Memory B cell (primary cell): ENCODE measurements at regions not wholly inside any gene's neighbourhood (a gene's known extent, or its start where the extent isn't known, plus 50 kb on each side); places are given as distances from the start of the nearest gene placed in this dataset.
"Not testable (repeated sequence)": the region's sequence is repeated elsewhere in the genome, so short reads cannot be mapped to it uniquely, and the experiment has no call there.

Source experiments
- ATAC-seq: fragments of 150-1000 bp; cut with Tn5 transposase; 2 replicates; pipeline ENCODE4 v1.10.0; 2021; ENCODE audit warnings: low read depth, mild to moderate bottlenecking, moderate library complexity
- DNase-seq, 2 donors: peaks; one replicate each; pipeline ENCODE4 v3.0.0; 2022; ENCODE audit warnings: low spot score in 2 of 2
- H3K27ac Mint-ChIP-seq: one replicate; pipeline ENCODE4 v1.8.0; 2022; ENCODE audit warnings: mild to moderate bottlenecking, moderate library complexity, mixed read lengths
- H3K27me3 Mint-ChIP-seq: one replicate; pipeline ENCODE4 v1.8.0; 2022; ENCODE audit warnings: mixed read lengths
- H3K36me3 Mint-ChIP-seq: one replicate; pipeline ENCODE4 v1.8.0; 2022; ENCODE audit warnings: mild to moderate bottlenecking, mixed read lengths
- H3K4me1 Mint-ChIP-seq: one replicate; pipeline ENCODE4 v1.8.0; 2022; ENCODE audit warnings: mixed read lengths
- H3K4me3 Mint-ChIP-seq: one replicate; pipeline ENCODE4 v1.8.0; 2022; ENCODE audit warnings: mild to moderate bottlenecking, moderate library complexity, mixed read lengths
- H3K9me3 Mint-ChIP-seq: one replicate; pipeline ENCODE4 v1.8.0; 2022; ENCODE audit warnings: mixed read lengths

DNA sequence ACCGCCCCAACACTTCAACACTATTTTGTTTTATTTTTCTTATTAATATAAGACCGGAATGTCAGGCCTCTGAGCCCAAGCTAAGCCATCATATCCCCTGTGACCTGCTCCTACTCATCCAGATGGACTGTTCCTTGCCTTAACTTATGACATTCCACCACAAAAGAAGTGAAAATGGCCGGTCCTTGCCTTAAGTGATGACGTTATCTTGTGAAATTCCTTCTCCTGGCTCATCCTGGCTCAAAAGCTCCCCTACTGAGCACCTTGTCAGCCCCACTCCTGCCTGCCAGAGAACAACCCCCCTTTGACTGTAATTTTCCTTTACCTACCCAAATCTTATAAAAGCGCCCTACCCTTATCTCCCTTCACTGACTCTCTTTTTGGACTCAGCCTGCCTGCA is 1196.5 kb upstream of the FAM98A start:
- not testable (repeated sequence) for H3K4me3 Mint-ChIP-seq, H3K36me3 Mint-ChIP-seq, H3K27me3 Mint-ChIP-seq, ATAC-seq, DNase-seq, H3K4me1 Mint-ChIP-seq, H3K27ac Mint-ChIP-seq, H3K9me3 Mint-ChIP-seq

DNA sequence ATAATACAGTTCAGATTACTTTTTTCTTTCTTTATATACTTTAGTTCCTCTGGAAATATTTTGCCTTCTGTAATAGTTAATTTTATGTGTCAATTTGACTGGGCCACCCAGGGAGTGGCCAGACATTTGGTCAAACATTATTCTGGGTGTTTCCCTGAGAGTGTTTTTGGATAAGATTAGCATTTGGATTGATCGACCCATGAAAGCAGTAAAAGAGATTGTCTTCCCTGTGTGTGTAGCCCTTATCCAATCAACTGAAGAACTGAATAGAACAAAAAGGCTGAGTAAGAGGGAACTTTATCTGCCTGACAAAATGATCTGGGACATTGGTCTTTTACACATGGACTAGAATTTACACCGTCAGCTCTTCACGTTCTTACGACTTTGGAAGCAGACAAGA is 1190.1 kb upstream of the FAM98A start:
- no peak overlapping the region for H3K4me3 Mint-ChIP-seq
- H3K27ac Mint-ChIP-seq, result no peak overlapping the region
- DNase-seq (no peak), ATAC-seq (no peak)
- H3K36me3 Mint-ChIP-seq, result no peaks in the 10 kb centered on the region
- no peaks in the 10 kb centered on the region for H3K27me3 Mint-ChIP-seq
- peaks cover 7% of the 10 kb centered on the region for H3K9me3 Mint-ChIP-seq
- no peaks in the 10 kb centered on the region for H3K4me1 Mint-ChIP-seq

DNA sequence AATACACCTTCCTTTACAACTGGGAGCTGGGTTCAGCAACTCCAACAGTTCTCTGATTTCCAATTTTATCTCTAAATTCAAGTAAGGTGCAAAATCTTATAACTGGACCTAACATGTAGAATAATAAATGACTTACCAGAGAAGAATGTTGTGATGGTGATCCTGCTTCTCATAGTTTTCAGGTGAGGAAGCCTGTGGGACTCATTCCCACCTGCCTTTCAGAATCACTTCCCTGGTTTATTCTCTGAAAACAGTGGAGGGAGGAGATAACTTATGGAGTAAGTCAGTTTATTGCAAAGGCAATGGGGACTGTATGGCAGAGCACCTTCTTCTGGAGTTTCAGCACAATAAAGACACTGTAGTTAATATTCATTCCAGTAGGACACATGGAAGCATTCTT is 1188.2 kb upstream of the FAM98A start:
- no peaks in the 10 kb centered on the region for H3K27me3 Mint-ChIP-seq
- H3K4me1 Mint-ChIP-seq, result no peaks in the 10 kb centered on the region
- H3K9me3 Mint-ChIP-seq, result peaks cover 7% of the 10 kb centered on the region
- ATAC-seq (no peak), DNase-seq (no peak)
- H3K4me3 Mint-ChIP-seq, result no peak overlapping the region
- no peak overlapping the region for H3K27ac Mint-ChIP-seq
- no peaks in the 10 kb centered on the region for H3K36me3 Mint-ChIP-seq

DNA sequence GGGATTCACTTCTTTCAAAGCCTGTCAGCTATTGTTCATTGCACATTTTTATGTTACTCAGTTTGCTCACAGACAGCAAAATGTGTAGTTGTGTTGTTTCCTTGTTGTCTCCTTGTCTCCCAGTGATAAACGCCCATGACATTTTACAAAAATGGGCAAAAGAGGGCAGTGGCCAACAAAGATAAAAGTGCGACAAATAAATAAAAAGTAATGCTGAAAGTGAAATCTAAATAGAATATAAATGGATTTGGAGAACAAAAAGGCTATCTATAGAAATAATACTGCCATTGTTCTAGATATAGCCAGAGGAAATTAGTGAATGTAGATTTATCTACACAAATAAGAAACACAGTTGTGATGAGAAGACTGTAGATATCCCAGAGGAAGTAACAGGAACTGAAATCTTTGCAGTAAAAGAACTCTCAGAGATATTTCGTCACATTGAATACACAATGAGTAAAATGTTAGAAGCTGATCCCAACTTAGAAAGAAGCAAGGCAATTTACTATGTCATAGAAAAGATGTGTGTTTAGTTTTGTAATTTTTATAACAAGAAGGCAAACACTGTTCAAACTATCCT is 1186.2 kb upstream of the FAM98A start:
- H3K27ac Mint-ChIP-seq, result no peak overlapping the region

DNA sequence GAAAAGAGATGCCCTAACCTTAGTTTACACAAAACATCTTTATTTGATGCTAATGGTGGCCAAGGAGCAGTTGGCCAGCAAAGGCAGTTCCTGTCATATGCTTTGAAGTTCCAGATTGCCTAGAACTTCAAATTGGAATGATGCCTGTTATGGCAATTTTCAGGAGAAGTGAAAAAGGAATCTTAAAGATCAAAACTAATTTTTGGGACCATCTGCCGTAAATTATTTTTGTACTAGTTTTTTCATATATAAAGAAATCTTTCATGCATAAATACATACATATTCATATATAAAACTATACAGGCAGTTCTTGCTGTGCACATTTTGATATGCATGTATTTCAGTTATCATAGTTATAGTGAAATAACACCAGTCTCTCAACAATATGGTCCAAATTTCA is 1185.6 kb upstream of the FAM98A start:
- no peaks in the 10 kb centered on the region for H3K27me3 Mint-ChIP-seq
- ATAC-seq (no peak), DNase-seq (no peak)
- peaks cover 4% of the 10 kb centered on the region for H3K9me3 Mint-ChIP-seq
- no peak overlapping the region for H3K27ac Mint-ChIP-seq
- H3K36me3 Mint-ChIP-seq, result no peaks in the 10 kb centered on the region
- H3K4me3 Mint-ChIP-seq, result no peak overlapping the region
- H3K4me1 Mint-ChIP-seq, result no peaks in the 10 kb centered on the region

More for the DNA sequence above, 1186.2 kb upstream of the FAM98A start:
- DNase-seq (no peak), ATAC-seq (no peak)
- Mint-ChIP-seq H3K36me3 (no peaks in the 10 kb centered on the region), H3K4me1 (no peaks in the 10 kb centered on the region), H3K4me3 (no peak overlapping the region), H3K27me3 (no peaks in the 10 kb centered on the region), H3K9me3 (peaks cover 5% of the 10 kb centered on the region)

DNA sequence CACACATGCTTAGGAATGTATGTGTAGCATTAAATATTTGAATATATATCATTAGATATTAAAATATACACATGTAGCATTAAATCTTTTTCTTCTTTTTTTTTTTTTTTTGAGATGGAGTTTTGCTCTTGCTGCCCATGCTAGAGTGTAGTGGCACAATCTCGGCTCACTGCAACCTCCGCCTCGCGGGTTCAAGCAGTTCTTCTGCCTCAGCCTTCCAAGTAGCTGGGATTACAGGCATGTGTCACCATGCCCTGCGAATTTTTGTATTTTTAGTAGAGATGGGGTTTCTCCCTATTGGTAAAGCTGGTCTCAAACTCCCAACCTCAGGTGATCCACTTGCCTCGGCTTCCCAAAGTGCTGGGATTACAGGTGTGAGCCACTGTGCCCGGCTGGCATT is 1151.6 kb upstream of the FAM98A start:
- not testable (repeated sequence) for H3K4me3 Mint-ChIP-seq, ATAC-seq, H3K27ac Mint-ChIP-seq, DNase-seq, H3K4me1 Mint-ChIP-seq, H3K9me3 Mint-ChIP-seq, H3K36me3 Mint-ChIP-seq, H3K27me3 Mint-ChIP-seq

DNA sequence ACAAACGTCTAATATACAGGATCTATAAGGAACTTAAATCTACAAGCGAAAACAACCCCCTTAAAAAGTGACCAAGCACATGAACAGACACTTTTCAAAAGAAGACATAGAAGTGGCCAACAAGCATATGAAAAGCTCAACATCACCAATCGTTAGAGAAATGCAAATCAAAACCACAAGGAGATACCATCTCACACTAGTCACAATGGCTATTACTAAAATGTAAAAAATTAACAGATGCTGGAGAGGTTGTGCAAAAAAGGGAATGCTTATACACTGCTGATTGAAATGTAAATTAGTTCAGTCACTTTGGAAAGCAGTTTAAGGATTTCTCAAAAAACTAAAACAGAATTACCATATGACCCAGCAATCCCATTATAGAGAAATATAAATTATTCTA is 1148.5 kb upstream of the FAM98A start:
- Mint-ChIP-seq H3K27me3 (no peaks in the 10 kb centered on the region), H3K9me3 (peaks cover 3% of the 10 kb centered on the region), H3K36me3 (no peaks in the 10 kb centered on the region), H3K27ac (no peak overlapping the region), H3K4me3 (no peak overlapping the region), H3K4me1 (no peaks in the 10 kb centered on the region)
- ATAC-seq (no peak), DNase-seq (no peak)

DNA sequence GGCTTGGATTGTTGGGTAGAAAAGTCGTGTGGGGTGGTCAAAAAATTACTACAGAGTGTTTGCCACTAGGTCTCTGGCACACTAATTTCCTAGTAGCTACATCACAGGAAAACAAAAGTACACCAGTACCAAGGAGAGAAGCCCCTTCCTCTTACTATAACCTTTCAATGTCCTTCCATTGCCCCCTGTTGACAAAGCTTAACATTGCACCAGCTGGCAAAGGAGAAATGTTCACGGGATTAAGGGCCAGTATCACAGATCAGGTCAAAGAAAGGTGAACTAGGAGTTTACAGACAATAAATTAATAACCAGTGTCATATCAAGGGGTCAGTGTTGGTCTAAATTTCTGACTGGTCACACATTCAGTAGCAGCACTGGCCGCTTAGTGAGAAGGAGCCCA is 1139.6 kb upstream of the FAM98A start:
- Mint-ChIP-seq H3K27ac (no peak overlapping the region), H3K27me3 (no peaks in the 10 kb centered on the region), H3K36me3 (no peaks in the 10 kb centered on the region), H3K9me3 (peaks cover 3% of the 10 kb centered on the region), H3K4me3 (no peak overlapping the region), H3K4me1 (no peaks in the 10 kb centered on the region)
- DNase-seq, result no peak
- ATAC-seq, result no peak

DNA sequence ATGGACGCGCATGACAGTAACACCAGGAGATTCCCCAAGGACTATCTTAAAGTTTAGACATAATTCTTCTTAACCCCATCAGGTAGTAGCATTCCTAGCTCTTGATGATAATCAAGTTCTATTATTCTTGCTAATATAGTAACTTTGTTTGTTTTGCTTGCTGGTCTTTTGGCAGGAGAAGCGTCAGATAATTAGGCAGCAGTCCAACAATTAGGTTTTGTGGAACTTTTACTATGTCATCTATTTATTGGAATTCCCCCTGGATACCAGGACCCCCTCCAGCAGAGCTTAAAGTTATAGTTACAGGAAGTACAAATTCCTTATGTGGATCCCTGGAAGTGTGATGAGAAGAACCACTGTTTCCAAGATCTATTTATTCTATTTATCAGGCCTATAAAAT is 1138.0 kb upstream of the FAM98A start:
- ATAC-seq, result no peak
- Mint-ChIP-seq H3K27me3 (no peaks in the 10 kb centered on the region), H3K4me1 (no peaks in the 10 kb centered on the region), H3K9me3 (peaks cover 5% of the 10 kb centered on the region), H3K36me3 (no peaks in the 10 kb centered on the region), H3K4me3 (no peak overlapping the region), H3K27ac (no peak overlapping the region)
- no peak for DNase-seq

DNA sequence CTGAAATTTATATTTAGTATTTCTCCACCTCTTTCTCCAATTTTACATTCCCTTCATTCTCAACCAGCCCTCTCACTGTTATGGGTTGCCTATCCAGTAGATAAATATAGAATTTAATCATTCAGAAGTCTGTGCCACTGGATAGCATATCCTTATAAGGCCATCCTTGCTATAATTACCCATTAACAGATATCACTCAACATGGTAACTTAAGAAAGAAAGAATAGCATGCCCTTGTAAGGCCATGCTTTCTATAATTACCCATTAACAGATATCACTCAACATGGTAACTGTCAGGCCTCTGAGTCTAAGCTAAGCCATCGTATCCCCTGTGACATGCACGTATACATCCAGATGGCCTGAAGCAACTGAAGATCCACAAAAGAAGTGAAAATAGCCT is 1137.4 kb upstream of the FAM98A start:
- Mint-ChIP-seq H3K36me3 (no peaks in the 10 kb centered on the region), H3K27ac (no peak overlapping the region), H3K9me3 (peaks cover 5% of the 10 kb centered on the region), H3K27me3 (no peaks in the 10 kb centered on the region), H3K4me3 (no peak overlapping the region), H3K4me1 (no peaks in the 10 kb centered on the region)
- ATAC-seq (no peak), DNase-seq (no peak)

DNA sequence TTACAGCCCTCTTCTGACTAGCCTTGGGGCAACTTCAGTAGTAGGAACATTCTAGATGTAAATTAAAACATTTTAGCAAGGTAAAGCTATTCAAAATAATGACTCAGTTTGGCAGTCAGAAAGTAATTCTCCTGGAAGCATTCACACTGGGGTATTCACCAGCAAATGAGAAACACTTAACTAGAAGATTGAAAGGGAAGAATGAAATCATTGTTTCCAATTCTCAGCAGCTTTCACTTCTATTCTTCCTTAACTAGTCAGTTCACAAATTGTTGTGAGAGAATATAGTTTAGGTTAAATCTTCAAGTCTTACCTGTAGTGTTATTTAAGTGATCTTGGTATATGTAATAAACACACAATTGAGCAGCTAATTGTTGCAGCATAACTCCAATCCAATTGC is 1135.6 kb upstream of the FAM98A start:
- peaks cover 3% of the 10 kb centered on the region for H3K9me3 Mint-ChIP-seq
- H3K27me3 Mint-ChIP-seq, result no peaks in the 10 kb centered on the region
- no peak for DNase-seq
- no peak for ATAC-seq
- H3K36me3 Mint-ChIP-seq, result no peaks in the 10 kb centered on the region
- no peak overlapping the region for H3K4me3 Mint-ChIP-seq
- H3K27ac Mint-ChIP-seq, result no peak overlapping the region
- H3K4me1 Mint-ChIP-seq, result no peaks in the 10 kb centered on the region

DNA sequence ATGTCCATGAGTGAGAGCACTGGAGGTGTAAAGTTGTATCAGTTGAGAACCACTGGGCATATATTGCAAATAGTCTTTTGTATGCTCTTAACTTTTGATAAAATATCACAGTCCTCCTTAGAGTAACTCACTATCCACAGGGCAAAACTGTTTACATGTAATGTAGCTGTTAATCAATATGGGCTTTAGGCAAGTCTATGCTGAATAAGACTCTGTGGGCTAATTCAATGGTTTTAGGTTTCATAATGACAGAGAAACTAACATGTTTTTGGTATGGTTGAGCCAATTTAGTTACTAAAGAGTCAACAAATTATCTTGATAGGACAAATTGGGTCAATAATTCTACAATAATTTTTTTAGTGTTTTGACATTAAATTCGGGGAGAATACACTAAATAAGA is 1134.9 kb upstream of the FAM98A start:
- no peak for ATAC-seq

DNA sequence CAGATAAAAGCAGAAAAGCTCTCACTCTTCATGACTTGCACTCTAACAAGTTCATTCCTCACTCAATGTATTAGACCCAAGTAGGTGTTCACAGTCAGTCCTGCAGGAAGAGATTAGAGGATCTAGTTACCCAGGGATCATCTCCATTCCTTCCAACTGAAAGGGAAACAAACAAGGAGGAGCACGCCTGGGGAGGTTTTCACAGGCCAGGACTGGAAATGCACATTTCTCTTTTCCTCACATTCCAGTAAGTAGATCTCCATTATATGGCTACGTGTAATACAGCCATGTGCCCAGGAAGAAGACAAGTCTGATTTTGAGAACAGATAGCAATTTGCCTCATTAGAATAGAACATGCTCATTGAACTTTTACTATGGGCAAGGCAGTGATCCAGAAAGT is 1132.2 kb upstream of the FAM98A start:
- Mint-ChIP-seq H3K27ac (no peak overlapping the region), H3K9me3 (peaks cover 2% of the 10 kb centered on the region), H3K4me3 (no peak overlapping the region), H3K27me3 (no peaks in the 10 kb centered on the region), H3K4me1 (no peaks in the 10 kb centered on the region), H3K36me3 (no peaks in the 10 kb centered on the region)
- DNase-seq, result no peak
- no peak for ATAC-seq

More for the DNA sequence above, 1134.9 kb upstream of the FAM98A start:
- Mint-ChIP-seq H3K27me3 (no peaks in the 10 kb centered on the region), H3K36me3 (no peaks in the 10 kb centered on the region), H3K9me3 (peaks cover 3% of the 10 kb centered on the region), H3K27ac (no peak overlapping the region), H3K4me1 (no peaks in the 10 kb centered on the region), H3K4me3 (no peak overlapping the region)
- no peak for DNase-seq

DNA sequence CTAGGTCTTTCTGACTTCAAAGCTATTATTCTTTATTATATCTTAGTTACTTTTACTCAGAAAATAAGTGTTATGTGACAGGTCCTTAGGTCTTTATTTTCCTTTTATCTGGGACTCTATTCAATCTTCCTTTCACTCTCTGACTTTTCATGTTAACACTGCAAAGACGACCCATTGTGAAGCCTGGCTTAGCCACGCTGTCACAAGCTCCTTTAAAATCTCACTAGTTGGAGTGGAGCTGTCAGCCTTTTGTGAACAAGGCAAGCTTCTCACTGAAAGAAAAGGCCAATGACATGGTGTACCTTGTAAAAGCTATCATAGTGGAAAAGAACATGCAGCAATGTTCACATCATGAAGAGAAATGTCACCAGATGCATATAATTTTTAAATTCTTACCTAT is 1130.7 kb upstream of the FAM98A start:
- ATAC-seq, result no peak
- H3K9me3 Mint-ChIP-seq, result peaks cover 2% of the 10 kb centered on the region

DNA sequence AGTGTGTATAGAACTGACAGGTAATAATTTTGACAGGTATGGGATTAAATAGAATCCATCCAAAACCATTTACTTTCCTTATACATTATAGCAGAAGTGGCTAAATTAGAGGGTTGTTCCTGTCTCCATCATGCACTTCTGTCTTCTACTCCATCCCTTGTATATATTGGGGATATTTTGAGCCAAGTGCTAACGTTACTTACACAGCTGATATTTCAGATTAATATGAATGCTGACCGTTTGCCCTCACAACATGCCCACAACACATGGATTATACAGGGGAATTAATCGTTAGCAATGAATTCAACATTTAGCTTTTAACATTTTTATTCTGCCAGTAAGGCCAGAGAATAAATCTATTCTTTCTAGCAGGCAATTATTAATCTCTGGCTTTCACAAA is 1125.0 kb upstream of the FAM98A start:
- Mint-ChIP-seq H3K36me3 (no peaks in the 10 kb centered on the region), H3K27ac (no peak overlapping the region), H3K4me1 (no peaks in the 10 kb centered on the region), H3K9me3 (peaks cover 1% of the 10 kb centered on the region), H3K4me3 (no peak overlapping the region), H3K27me3 (no peaks in the 10 kb centered on the region)
- ATAC-seq (no peak), DNase-seq (no peak)

More for the DNA sequence above, 1130.7 kb upstream of the FAM98A start:
- H3K36me3 Mint-ChIP-seq, result no peaks in the 10 kb centered on the region
- no peaks in the 10 kb centered on the region for H3K4me1 Mint-ChIP-seq
- no peak overlapping the region for H3K4me3 Mint-ChIP-seq
- H3K27me3 Mint-ChIP-seq, result no peaks in the 10 kb centered on the region
- H3K27ac Mint-ChIP-seq, result no peak overlapping the region
- DNase-seq, result no peak
